Brain microvascular endothelial cell (primary cell): ENCODE measurements at regions not wholly inside any gene's neighbourhood (a gene's known extent, or its start where the extent isn't known, plus 50 kb on each side); places are given as distances from the start of the nearest gene placed in this dataset.
"Not testable (repeated sequence)": the region's sequence is repeated elsewhere in the genome, so short reads cannot be mapped to it uniquely, and the experiment has no call there.

Experiments used
- DNase-seq: peaks from one replicate; pipeline ENCODE4 v3.0.0-alpha.2; 2020
- H3K27ac ChIP-seq: fragments of 250-450 bp; sonication (Bioruptor Pico); 2 replicates; pipeline ENCODE4 v1.5.1; 2020; ENCODE audit warnings: mild to moderate bottlenecking, moderate library complexity
- H3K27me3 ChIP-seq: fragments of 250-450 bp; sonication (Bioruptor Pico); replicated peaks from 2 replicates; pipeline ENCODE4 v1.5.1; 2020; ENCODE audit warnings: mild to moderate bottlenecking
- H3K36me3 ChIP-seq: fragments of 250-450 bp; sonication (Bioruptor Pico); replicated peaks from 2 replicates; pipeline ENCODE4 v1.5.1; 2020; ENCODE audit warnings: mild to moderate bottlenecking
- H3K4me3 ChIP-seq: 2 replicates; pipeline ENCODE4 v1.5.1; 2011; ENCODE audit warnings: low read depth, mild to moderate bottlenecking, control low read depth, low read length, moderate library complexity
- in situ Hi-C: cut with HindIII; loops from 2 replicates; pipeline ENCODE4 v1.10.0; 2017; ENCODE audit warnings: low sequenced_read_pairs, low pct_ligation_motif_present

DNA sequence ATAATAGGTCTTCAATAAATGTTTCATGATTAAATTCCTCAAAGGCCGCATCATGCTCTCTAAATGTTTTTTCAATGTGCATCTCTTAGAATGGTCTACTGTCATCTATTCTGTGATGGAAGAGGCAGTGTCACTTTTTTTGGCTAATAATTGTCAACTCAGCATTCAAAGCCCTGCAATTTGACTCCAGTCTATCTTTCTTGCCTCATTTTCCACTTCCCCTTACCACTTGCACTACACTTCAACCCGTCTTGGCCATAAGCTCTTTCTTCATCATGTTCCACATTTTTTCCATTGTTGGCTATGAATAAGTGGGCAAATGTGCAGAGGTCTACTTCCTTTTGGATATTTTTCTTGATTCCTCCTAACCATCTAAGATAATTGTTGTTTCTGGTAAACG is 59.2 kb upstream of the POMZP3 start:
- H3K4me3 ChIP-seq, DNase-seq, H3K27ac ChIP-seq, in situ Hi-C loops, H3K36me3 ChIP-seq, H3K27me3 ChIP-seq: not testable (repeated sequence)

DNA sequence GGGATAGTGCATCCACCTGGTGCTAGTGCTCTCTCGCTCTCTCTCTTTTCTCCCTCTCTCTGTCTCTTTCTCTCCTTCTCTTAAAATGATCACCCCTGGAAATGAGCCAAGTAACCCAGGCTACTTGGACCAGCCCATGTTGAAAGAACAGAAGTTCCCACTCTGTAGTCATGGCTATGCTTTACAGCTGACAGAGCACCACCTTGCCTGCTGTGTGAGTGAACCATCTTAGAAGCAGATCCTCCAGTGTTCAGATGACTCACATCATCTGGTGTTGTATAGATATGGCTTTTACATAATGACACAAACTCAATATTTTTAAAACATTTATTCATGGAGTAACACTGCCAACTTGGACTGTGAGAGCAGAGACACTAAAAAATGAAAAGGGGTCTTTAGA is 57.7 kb upstream of the POMZP3 start:
- H3K27ac ChIP-seq, H3K36me3 ChIP-seq, H3K27me3 ChIP-seq, DNase-seq, H3K4me3 ChIP-seq, in situ Hi-C loops: not testable (repeated sequence)

DNA sequence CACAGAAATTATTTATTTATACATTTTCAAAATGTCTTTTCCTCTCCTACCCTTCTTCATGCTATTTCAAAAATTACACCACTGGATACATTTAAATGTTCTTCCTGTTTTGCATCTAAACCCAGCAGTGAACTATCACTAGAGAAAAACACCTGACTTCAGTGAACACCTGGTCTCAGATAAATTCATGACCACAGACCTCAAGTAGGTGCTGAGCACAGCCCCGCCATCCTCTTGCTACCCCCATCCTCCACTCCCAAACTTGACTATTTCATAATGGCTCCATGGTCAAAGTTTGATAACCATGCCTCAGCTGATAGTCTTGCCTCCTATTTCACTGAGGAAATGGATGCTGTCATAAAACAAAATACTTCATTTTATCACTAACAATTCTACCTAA is 56.6 kb upstream of the POMZP3 start:
- H3K36me3 ChIP-seq, H3K4me3 ChIP-seq, H3K27me3 ChIP-seq, H3K27ac ChIP-seq, DNase-seq, in situ Hi-C loops: not testable (repeated sequence)

DNA sequence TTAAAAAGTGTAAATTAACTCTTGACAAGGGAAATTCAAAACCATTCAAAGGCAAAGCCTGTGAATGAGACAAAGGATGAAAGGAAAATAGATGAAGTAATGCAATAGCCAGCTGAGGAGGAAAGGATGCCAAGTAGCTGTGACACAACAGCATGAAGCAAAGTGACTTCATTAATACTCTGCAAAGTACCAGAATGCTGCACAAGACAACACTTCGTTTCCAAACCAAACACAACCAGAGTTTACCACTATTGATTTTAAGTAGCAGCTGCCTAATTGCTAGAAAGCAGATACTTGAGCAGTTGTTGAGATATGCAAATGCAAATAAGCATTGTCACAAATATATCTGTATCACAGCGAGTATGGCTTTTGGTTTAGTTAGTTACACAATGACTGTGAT is 54.7 kb upstream of the POMZP3 start:
- H3K4me3 ChIP-seq, H3K27ac ChIP-seq, H3K27me3 ChIP-seq, H3K36me3 ChIP-seq, in situ Hi-C loops: not testable (repeated sequence)
- peak; percentile 2 for DNase-seq

DNA sequence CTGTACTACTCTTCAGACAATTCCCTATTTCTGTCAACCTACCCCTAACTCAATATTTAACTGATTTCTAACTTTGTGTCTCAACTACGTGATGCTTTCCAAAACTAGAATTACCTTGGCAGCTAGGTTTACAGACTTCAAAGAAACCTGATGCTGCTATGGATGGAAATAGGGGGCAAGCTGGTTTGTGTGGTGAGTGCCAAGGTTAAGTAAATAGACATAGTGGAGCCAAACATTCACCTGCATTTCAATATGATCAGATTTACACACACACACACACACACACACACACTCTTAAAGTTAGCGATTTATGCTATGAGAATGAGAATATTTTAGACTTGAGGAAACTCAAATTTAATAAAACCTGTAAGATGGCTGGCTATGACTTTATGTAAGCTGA is 52.1 kb upstream of the POMZP3 start:
- in situ Hi-C loops, H3K4me3 ChIP-seq, H3K27me3 ChIP-seq, DNase-seq, H3K36me3 ChIP-seq, H3K27ac ChIP-seq: not testable (repeated sequence)

DNA sequence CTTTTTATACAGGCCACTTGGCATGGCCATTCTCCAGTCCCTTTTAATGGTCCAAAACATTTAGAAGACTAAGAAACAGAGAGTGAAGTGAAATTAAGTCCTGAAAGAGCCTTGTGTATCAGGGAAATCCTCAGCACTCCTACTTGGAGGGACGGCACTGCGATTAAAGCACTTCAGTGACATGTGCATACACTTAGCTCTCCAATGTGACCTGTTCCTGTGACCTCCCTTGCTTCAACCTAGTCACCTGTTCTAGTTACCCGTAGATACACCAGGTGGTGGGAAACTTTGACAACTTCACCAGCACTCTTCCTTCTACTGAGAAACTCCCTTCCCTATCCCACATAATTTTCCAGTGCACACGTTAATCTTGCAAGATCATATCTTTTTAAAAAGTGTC is 51.4 kb upstream of the POMZP3 start:
- H3K27ac ChIP-seq, H3K4me3 ChIP-seq, H3K36me3 ChIP-seq, in situ Hi-C loops, H3K27me3 ChIP-seq, DNase-seq: not testable (repeated sequence)

DNA sequence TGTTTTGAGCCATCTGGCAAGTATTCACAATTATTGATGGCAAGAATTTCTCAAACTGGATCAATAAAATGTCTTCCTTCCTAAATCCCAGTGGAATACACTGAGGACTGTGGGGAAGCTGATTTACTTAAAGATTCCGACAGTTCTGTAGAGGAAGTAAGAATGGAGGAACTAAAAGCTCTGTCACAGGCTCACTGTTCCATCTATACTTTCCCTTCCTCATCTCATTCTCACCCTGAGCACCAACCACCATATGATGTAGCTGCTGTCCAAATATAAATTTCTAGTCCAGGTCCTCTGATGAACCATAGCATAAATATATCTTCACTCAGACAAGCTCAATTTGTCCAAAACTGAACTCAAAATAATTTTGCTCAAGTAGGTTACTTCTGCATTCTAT is 49.8 kb upstream of the POMZP3 start:
- in situ Hi-C loops: not testable (repeated sequence)

More for the DNA sequence above, 49.8 kb upstream of the POMZP3 start:
- H3K27me3 ChIP-seq, H3K4me3 ChIP-seq, H3K36me3 ChIP-seq, H3K27ac ChIP-seq, DNase-seq: not testable (repeated sequence)
